ENCODE measurements at regions not wholly inside any gene's neighbourhood (a gene's known extent, or its start where the extent isn't known, plus 50 kb on each side); places are given as distances from the start of the nearest gene placed in this dataset.
"Not testable (repeated sequence)": the region's sequence is repeated elsewhere in the genome, so short reads cannot be mapped to it uniquely, and the experiment has no call there.

- H3K4me1 ChIP-seq (replicated peaks), result no peaks in the 10 kb centered on the region
- no peak for DNase-seq (ENCODE audit: low spot score)
- no peak overlapping the region for H3K4me3 ChIP-seq
- H3K27me3 ChIP-seq (replicated peaks; ENCODE audit: insufficient read depth), result no peaks in the 10 kb centered on the region
- no peaks in the 10 kb centered on the region for H3K36me3 ChIP-seq
- H3K27ac ChIP-seq, result no peak overlapping the region
- no peak for TF ChIP-seq CTCF (IDR thresholded peaks at IDR 0.05)
- WGBS, result 71% methylated on average over 1 of the region's 1 CpG
- no peaks in the 10 kb centered on the region for H3K9me3 ChIP-seq
- intact Hi-C loops (cut with DNase I), result no loop called here
Observed at GRCh38 chr9:14994738-14995137, 84.5 kb upstream of the FREM1 start.

GRCh38 chr9:14993901-14994554 is 83.8 kb upstream of the FREM1 start:
- intact Hi-C loops (cut with DNase I), result no loop called here
- DNase-seq (ENCODE audit: low spot score), result no peak
- TF ChIP-seq POLR2AphosphoS5 (IDR thresholded peaks at IDR 0.05) (no peak), CTCF (IDR thresholded peaks at IDR 0.05) (no peak), POLR2A (IDR thresholded peaks at IDR 0.05) (no peak)
- H3K4me3 ChIP-seq, result peak overlapping the region in 1 of 2 donors; percentile 43
- H3K36me3 ChIP-seq, result no peaks in the 10 kb centered on the region
- no peaks in the 10 kb centered on the region for H3K4me1 ChIP-seq (replicated peaks)
- H3K27me3 ChIP-seq (replicated peaks; ENCODE audit: insufficient read depth), result no peaks in the 10 kb centered on the region
- H3K9me3 ChIP-seq, result no peaks in the 10 kb centered on the region
- 61% methylated on average over 9 of the region's 9 CpGs for WGBS
- H3K27ac ChIP-seq, result no peak overlapping the region

GRCh38 chr9:14993061-14993800 is 83.0 kb upstream of the FREM1 start:
- WGBS, result 8% methylated on average over 30 of the region's 49 CpGs
- H3K27ac ChIP-seq, result no peak overlapping the region
- intact Hi-C loops (cut with DNase I), result no loop called here

DNA sequence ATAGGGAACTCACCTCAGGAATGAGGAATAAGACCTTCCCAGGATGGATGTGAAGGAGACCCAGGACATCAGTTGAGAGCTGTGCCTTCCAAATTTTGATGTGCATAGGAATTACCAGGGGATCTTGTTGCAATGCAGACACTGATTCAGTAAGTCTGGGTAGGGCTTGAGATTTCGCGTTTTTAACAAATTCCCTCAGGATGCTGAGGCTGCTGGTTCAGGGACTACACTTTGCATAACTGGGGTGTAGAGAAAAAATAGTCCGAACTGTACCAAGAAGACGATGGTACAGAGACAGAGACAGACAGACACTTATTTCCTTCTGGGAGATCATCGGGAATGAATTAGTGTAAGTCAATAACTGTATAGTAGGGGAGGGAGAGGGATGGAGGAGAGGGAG is 82.3 kb upstream of the FREM1 start:
- Histone ChIP-seq H3K27ac (no peak overlapping the region), H3K9me3 (no peaks in the 10 kb centered on the region), H3K27me3 (replicated peaks; ENCODE audit: insufficient read depth) (no peaks in the 10 kb centered on the region), H3K4me3 (peak overlapping the region; percentile 43 to 45), H3K4me1 (replicated peaks) (no peaks in the 10 kb centered on the region), H3K36me3 (no peaks in the 10 kb centered on the region)
- WGBS, result 79% methylated on average over 5 of the region's 5 CpGs
- no peak for DNase-seq (ENCODE audit: low spot score)
- TF ChIP-seq CTCF (IDR thresholded peaks at IDR 0.05), result no peak
- TF ChIP-seq POLR2AphosphoS5 (IDR thresholded peaks at IDR 0.05), result no peak
- TF ChIP-seq POLR2A (IDR thresholded peaks at IDR 0.05), result no peak
- intact Hi-C loops (cut with DNase I), result no loop called here

More at GRCh38 chr9:14993061-14993800, 83.0 kb upstream of the FREM1 start:
- DNase-seq (ENCODE audit: low spot score), result peak; percentile 33
- Histone ChIP-seq H3K9me3 (no peaks in the 10 kb centered on the region), H3K27me3 (replicated peaks; ENCODE audit: insufficient read depth) (no peaks in the 10 kb centered on the region), H3K36me3 (no peaks in the 10 kb centered on the region), H3K4me1 (replicated peaks) (no peaks in the 10 kb centered on the region), H3K4me3 (peak overlapping the region; percentile 43 to 45)
- TF ChIP-seq POLR2A (IDR thresholded peaks at IDR 0.05) (no peak), CTCF (IDR thresholded peaks at IDR 0.05) (no peak), POLR2AphosphoS5 (IDR thresholded peaks at IDR 0.05) (no peak)

DNA sequence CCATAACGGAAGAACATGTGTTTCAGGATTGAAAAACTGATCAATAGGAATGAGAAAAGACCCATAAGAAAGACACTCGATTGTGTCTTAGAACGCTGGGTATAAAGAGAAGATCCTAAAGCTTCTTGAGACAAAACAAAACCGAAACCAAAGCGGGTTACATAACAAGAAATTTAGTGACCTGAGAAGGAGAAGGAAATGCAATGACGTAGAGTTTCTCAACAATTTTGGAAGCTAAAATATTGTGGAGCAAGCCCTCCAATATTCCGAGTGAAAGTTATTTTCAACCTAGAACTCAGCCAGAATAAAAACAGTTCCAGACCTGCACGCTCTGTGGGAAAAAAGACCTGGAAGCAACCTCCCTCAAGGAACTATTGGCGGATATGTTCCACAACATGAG is 81.9 kb upstream of the FREM1 start:
- intact Hi-C loops (cut with DNase I), result no loop called here
- no peaks in the 10 kb centered on the region for H3K36me3 ChIP-seq
- no peak for DNase-seq (ENCODE audit: low spot score)
- no peak for TF ChIP-seq POLR2AphosphoS5 (IDR thresholded peaks at IDR 0.05)
- no peak for TF ChIP-seq CTCF (IDR thresholded peaks at IDR 0.05)
- no peak for TF ChIP-seq POLR2A (IDR thresholded peaks at IDR 0.05)
- H3K9me3 ChIP-seq, result no peaks in the 10 kb centered on the region
- H3K4me1 ChIP-seq (replicated peaks), result no peaks in the 10 kb centered on the region
- H3K27me3 ChIP-seq (replicated peaks; ENCODE audit: insufficient read depth), result no peaks in the 10 kb centered on the region
- H3K27ac ChIP-seq, result no peak overlapping the region
- WGBS, result 86% methylated on average over 9 of the region's 9 CpGs
- H3K4me3 ChIP-seq, result no peak overlapping the region

- H3K36me3 ChIP-seq; H3K9me3 ChIP-seq; intact Hi-C loops (cut with DNase I); H3K27ac ChIP-seq; H3K4me3 ChIP-seq; H3K27me3 ChIP-seq (replicated peaks; ENCODE audit: insufficient read depth); DNase-seq (ENCODE audit: low spot score); H3K4me1 ChIP-seq (replicated peaks): not testable (repeated sequence)
- 93% methylated on average over 6 of the region's 6 CpGs for WGBS
Observed at GRCh38 chr9:14990647-14991046, 80.4 kb upstream of the FREM1 start.

Data from prostate gland (tissue), 2 donors.